ENCODE measurements at regions not wholly inside any gene's neighbourhood (a gene's known extent, or its start where the extent isn't known, plus 50 kb on each side); places are given as distances from the start of the nearest gene placed in this dataset.

DNA sequence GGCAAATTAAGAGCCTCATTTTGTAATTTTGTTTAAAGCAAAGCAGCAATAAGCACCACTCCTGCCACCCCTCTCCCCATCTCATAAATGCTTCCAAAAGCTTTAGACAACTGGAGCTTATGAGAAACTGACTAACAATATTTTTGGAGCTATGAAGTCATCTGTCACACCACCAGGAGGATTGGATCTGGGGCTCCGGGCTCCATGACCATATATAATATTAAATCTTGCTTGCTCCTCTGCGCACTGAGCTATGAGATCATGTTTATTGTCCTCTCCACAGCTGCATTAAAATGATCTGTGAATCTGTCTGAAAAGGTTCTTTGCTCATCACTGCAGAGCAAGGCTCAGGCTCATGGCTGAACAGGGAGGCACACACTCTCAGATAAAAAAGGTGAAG, 323.7 kb downstream of the ZNF621 start:
- TF ChIP-seq, protein P1, sequence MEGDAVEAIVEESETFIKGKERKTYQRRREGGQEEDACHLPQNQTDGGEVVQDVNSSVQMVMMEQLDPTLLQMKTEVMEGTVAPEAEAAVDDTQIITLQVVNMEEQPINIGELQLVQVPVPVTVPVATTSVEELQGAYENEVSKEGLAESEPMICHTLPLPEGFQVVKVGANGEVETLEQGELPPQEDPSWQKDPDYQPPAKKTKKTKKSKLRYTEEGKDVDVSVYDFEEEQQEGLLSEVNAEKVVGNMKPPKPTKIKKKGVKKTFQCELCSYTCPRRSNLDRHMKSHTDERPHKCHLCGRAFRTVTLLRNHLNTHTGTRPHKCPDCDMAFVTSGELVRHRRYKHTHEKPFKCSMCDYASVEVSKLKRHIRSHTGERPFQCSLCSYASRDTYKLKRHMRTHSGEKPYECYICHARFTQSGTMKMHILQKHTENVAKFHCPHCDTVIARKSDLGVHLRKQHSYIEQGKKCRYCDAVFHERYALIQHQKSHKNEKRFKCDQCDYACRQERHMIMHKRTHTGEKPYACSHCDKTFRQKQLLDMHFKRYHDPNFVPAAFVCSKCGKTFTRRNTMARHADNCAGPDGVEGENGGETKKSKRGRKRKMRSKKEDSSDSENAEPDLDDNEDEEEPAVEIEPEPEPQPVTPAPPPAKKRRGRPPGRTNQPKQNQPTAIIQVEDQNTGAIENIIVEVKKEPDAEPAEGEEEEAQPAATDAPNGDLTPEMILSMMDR (IDR thresholded peaks at IDR 0.05; ENCODE audit: insufficient read depth, low read depth, low read length), result no peak
- no peak for TF ChIP-seq EZH2 (IDR thresholded peaks at IDR 0.05; ENCODE audit: insufficient read depth, low read length)
